ENCODE measurements at regions not wholly inside any gene's neighbourhood (a gene's known extent, or its start where the extent isn't known, plus 50 kb on each side); places are given as distances from the start of the nearest gene placed in this dataset.

GRCh38 chr6:21981235-21981833 is 315.5 kb downstream of the PRL start:
- TF ChIP-seq SIN3A (IDR thresholded peaks at IDR 0.05; ENCODE audit: borderline replicate concordance, insufficient read depth, low read depth, low read length) (no peak), CTCF (IDR thresholded peaks at IDR 0.05) (no peak), POLR2AphosphoS5 (IDR thresholded peaks at IDR 0.05; ENCODE audit: low read depth, low read length) (no peak)
